Coronary artery (tissue), 2 donors: ENCODE measurements at regions not wholly inside any gene's neighbourhood (a gene's known extent, or its start where the extent isn't known, plus 50 kb on each side); places are given as distances from the start of the nearest gene placed in this dataset.

Source experiments
- DNase-seq: peaks from one replicate; pipeline ENCODE4 v3.0.0-alpha.2; 2017; ENCODE audit warnings: low spot score
- H3K27ac ChIP-seq, 2 donors: fragments of 200-600 bp; sonication (generic); one replicate each; pipeline ENCODE4 v1.5.1; 2016 to 2019
- H3K4me3 ChIP-seq: fragments of 200-600 bp; sonication (generic); 2 replicates; pipeline ENCODE4 v1.5.1; 2016; ENCODE audit warnings: mild to moderate bottlenecking, moderate library complexity
- TF ChIP-seq, protein P1 (sequence below): fragments of 200-600 bp; sonication (generic); IDR thresholded peaks from one replicate; pipeline ENCODE4 v1.5.1; 2019; ENCODE audit warnings: antibody characterized with exemption

DNA sequence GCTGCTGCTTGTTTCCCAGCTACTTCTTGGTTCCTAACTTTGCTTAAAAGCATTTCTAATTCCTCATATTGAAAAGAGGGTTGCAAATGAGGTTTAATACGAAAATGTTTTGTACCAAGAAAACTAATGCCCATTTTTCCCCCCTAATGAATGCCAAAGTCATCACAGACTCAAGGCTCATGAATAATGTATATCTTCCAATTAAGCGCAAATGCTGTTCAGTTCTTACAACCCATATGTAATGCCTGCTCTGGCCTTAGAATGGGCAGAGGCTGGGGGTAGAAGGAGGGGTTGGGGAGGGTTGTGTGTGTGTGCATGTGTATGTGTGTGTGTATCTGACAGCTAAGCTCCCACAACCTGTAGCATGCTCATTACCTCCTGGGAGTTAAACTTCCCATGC lies 901.7 kb downstream of the KCNMA1 start:
- Histone ChIP-seq H3K27ac (no peak overlapping the region), H3K4me3 (no peak overlapping the region)
- DNase-seq = no peak
- TF ChIP-seq, protein P1, sequence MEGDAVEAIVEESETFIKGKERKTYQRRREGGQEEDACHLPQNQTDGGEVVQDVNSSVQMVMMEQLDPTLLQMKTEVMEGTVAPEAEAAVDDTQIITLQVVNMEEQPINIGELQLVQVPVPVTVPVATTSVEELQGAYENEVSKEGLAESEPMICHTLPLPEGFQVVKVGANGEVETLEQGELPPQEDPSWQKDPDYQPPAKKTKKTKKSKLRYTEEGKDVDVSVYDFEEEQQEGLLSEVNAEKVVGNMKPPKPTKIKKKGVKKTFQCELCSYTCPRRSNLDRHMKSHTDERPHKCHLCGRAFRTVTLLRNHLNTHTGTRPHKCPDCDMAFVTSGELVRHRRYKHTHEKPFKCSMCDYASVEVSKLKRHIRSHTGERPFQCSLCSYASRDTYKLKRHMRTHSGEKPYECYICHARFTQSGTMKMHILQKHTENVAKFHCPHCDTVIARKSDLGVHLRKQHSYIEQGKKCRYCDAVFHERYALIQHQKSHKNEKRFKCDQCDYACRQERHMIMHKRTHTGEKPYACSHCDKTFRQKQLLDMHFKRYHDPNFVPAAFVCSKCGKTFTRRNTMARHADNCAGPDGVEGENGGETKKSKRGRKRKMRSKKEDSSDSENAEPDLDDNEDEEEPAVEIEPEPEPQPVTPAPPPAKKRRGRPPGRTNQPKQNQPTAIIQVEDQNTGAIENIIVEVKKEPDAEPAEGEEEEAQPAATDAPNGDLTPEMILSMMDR = no peak

DNA sequence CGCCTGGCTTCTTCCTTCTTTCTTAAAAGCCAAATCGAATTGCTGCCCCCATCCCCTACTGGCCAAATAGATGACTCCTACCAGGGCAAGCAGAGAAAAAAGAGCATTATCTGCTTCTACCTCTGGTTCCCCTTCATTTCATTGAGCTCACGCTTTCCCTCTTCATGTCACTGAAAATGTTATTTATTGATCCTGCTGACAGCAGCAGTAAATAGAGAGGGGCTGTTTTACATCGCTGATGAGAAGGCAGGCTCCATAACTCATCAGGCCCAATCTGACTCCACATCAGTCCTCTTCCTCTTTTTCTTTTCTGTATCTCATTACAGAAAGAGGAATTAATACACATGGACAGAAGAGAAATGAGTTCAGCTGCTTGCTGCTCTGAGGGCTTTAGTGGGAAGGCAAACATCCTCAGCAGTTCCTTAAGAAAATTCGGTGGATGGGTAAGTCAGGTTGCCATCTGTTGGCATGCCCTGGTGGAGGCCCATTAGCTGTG lies 904.1 kb downstream of the KCNMA1 start:
- DNase-seq = no peak
- Histone ChIP-seq H3K4me3 (no peak overlapping the region), H3K27ac (no peak overlapping the region)
- TF ChIP-seq, protein P1 = no peak

DNA sequence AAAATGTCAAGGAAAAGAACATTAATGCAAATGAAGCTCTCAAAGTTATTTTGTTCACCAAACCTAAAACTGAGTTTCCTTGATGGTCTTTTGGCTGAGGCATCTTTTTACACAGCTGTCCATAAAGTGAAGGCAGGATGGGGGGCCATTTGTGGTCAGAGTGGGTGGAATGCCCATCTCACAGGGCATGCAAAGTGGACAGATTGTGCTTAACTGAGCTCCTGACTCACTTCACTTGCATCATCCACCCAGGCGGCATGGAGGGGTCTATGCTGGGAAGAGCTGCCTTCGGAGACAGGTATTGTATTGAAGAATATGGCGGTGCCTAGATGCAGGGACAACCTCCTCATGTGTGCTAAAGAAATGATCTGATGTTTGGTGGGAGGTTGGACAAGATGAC lies 905.3 kb downstream of the KCNMA1 start:
- TF ChIP-seq, protein P1 = no peak
- H3K27ac ChIP-seq = no peak overlapping the region
- no peak overlapping the region for H3K4me3 ChIP-seq
- no peak for DNase-seq

DNA sequence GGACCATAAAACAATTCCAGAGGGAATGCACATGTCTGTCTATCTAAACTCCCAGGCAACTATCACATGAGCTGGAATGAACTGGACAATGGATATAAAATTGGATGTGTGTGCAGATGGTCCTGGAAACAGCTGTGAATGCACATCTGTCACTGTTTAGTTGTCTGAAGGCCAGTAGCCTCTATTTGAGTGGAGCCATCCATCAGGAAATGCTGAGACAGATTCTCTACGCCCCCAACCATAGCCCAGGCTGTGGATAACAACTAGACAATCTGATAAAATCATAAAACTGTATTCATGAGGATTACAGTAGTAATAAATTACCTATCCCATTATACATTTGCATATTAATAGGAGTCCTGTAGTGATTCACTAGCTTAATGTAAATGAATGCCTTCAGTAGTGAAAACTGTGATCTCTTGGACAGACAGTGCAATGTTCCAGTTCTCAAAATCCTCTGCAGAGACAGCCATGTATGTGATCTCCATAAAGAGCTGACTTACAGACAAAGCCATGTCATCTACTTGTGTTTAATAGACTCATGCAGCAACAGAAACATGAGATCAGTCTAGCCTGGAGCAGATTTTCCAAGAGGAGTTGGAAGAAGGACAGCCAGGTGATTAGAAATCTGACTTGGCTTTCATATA lies 907.6 kb downstream of the KCNMA1 start:
- DNase-seq = no peak
- Histone ChIP-seq H3K27ac (no peak overlapping the region), H3K4me3 (no peak overlapping the region)
- TF ChIP-seq, protein P1 = no peak

DNA sequence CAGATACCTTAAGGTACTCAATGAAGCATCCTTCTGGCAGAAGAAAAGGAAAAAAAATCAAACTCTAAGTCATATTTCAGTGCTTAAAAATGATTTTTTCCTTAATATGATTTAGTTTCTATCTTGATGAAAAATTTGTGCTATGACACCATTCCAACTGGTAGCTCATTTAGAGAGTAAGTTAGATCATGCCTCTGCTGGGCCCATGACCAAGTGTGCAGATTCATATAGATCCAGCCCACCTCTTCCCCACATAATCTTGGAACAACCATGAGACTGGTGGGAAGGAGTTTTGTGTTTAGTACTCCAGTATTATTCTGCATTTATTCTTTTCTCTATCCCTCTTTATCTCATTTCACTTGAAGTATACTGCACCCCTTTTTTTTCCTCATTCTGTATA lies 908.3 kb downstream of the KCNMA1 start:
- Histone ChIP-seq H3K27ac (no peak overlapping the region), H3K4me3 (no peak overlapping the region)
- TF ChIP-seq, protein P1 = no peak
- no peak for DNase-seq

DNA sequence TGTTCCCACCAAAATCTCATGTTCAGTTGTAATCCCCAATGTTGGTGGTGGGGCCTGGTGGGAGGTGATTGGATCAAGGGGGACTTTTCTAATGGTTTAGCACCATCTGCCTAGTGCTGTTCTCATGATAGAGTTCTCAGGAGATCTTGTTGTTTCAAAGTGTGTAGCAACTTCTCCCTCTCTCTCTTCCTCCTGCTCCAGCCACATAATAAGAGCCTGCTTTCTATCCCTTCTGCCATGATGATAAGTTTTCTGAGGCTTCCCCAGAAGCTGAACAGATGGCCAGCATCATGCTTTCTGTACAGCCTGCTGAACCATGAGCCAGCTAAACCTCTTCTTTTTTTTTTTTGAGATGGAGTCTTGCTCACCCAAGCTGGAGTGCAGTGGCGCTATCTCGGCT lies 910.6 kb downstream of the KCNMA1 start:
- DNase-seq = no peak
- Histone ChIP-seq H3K27ac (no peak overlapping the region), H3K4me3 (no peak overlapping the region)
- TF ChIP-seq, protein P1 = no peak

DNA sequence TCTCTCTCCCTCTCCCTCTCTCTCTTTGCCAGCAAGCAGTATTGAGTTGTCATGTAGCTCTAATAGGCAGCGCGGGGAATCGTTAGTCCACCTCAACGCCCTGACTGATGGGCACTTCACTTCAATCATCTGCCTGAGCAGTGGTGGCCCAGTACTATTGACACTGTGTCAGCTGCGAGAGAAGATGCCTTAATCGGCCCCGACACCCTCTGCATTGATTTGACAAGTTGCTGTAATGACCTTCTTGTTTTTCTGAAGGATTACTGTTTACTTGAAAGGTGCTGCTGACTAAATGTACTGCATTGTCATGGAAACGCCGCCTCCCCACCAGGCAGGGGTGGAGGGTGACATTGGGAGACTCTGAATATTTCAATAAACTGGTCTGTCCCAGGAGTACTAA lies 913.8 kb downstream of the KCNMA1 start:
- TF ChIP-seq, protein P1 = no peak
- DNase-seq = no peak
- Histone ChIP-seq H3K4me3 (no peak overlapping the region), H3K27ac (no peak overlapping the region)
